ENCODE measurements at regions not wholly inside any gene's neighbourhood (a gene's known extent, or its start where the extent isn't known, plus 50 kb on each side); places are given as distances from the start of the nearest gene placed in this dataset.
"Not testable (repeated sequence)": the region's sequence is repeated elsewhere in the genome, so short reads cannot be mapped to it uniquely, and the experiment has no call there.

DNA sequence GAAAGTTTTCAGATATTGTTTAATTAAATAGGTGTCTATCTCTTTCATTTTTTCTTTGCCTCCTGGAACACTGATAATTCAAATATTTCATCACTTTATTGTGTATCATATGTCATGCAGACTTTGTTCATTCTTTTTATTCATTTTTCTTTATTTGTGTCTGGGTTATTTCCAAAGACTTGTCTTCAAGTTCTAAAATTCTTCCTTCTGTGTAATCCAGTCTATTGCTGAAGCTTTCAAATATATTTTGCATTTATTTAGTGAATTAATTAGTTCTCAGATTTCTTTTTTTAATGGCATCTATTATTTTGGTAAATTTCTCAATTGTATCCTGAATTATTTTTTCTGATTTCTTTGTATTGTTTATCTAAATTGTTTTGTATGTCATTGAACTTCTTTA, 70.1 kb downstream of the ZNF330 start:
- no peak for DNase-seq

- DNase-seq, result no peak
These were observed 73.6 kb downstream of the ZNF330 start for GRCh38 chr4:141294306-141294705.

- no peak for DNase-seq
These were observed 80.5 kb downstream of the ZNF330 start for GRCh38 chr4:141301216-141301615.

GRCh38 chr4:141302924-141303323, 82.2 kb downstream of the ZNF330 start:
- DNase-seq, result no peak

- no peak for DNase-seq
These were observed 83.7 kb downstream of the ZNF330 start for GRCh38 chr4:141304346-141304745.

GRCh38 chr4:141306331-141306730, 85.6 kb downstream of the ZNF330 start:
- DNase-seq, result no peak

DNA sequence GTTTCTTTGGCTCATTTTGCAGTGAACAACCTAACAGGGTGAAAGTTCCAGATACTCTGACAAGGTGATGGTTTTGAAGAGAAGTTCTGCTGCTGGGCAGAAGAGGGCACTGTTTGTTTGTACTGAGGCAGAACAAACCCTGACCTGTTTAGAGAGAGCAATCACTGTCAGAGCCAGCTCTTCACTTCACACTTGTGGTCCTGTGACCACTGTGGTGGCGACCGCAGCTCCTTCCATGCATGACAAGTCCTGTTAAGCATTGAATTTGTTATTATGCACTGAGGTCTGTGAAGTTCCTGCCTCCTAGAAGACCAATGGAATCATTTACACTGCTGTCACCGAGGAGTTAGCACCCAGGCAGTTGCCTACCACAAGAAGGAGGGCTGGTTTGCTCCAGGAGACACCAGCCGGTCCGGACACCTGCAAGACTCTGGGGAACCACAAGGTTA, 86.6 kb downstream of the ZNF330 start:
- DNase-seq, result peak; percentile 65

DNA sequence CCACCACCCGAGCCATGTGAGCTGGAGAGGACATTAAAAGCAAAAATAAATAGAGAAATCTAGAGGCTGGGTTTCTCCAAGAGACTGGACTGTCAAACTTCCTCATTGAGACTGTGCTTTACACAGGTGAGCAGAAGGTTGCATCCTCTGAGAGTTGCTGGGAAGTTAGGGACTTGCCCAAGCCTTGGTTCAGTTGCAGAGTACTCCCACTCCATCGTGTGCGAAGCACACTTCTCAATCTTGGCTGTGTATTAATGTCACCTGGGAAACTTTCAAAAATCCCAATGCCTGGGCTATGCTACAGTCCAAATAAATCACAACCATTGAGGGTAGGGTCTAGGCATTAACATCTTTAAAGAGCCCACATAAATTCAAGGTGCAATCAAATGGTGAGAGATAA, 89.2 kb downstream of the ZNF330 start:
- no peak for DNase-seq

DNA sequence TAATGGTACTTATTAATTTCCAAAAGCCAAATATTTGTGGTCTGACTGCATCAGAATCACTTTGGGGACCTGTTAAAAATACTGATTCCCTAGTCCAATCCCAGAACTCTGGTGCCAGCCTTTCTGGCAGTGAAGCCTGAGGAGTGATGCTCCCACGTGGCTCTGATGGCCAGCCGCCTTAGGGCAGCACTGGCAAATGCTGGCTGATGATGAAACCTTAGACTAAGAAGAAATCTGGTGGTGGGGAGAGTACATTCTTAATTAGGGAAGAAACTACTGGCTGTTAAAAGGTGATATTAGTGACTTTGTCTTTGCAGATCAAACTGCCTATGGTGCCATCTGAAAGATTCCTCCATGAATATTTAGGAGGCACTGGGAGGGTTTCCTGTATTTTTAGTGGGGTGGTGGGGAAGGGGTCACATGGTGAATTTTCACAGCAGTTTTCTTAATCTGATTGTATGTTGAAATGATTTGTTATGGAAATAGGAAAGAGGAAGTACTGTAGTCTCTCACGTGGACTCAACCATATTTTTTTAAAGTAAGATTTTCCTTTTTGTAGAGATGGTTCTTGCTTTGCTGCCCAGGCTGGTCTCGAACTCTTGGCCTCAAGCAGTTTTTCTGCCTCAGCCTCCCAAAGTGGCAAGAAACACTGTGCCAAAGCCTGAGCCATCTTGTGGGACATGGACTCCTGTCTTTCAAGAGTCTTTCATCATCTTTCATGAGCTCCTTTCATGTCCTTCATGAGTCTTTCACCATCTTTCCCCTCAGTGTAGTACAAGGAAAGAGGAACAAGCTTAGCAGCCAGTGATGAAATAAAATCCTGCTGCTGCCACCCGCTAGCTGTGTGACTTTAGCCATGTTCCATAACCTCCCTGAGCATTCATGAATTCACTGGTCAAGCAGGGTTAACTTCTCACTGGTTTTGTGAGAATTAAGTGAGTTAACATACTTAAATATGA, 90.8 kb downstream of the ZNF330 start:
- no peak for DNase-seq

DNA sequence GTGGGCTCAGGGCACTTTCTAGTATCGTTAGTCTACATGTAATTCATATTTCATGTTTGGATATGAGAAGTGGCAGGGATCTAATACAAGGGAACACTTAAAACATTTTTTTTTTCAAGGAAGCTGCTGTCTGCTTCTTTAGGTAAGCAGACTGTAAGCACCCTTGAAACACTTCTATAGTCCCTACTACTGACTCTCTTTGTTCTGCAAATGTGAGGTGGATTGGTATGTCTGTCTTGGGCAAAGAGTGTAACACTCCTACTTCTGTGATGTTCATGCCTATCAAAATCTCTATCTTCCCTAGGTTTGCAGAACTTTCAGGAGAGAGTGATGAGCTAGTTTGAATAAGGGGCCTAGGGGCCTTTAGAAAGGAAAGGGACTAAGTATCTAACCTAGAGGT, 93.9 kb downstream of the ZNF330 start:
- no peak for DNase-seq

DNA sequence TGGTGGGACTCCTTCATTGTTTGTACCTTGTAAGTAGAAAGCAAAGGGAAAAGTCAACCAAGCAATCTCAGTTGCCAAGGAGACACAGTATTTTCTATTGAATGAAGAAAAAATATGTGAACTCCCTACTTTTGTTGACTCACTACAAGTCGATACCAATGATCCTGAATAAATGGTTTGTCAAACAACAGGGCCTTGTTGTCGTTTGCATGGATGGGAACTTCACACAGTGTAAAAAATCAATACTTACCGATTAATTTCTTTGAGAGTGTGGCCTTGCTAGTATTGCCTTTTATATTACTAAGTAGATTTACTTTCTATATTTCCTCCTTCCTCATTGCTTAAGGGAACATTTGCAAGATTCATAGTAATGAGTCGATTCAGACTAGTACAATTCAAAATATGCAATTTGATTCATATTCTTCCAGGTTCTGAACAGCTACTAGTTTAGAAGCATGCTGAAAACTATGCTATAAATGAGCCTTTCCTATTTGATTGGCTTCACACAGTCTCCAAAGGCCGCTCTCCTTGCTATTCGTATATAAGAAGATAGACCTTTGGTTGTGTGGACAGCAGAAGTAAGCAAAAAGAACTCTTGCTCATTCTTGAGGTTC, 108.0 kb downstream of the ZNF330 start:
- DNase-seq, result no peak

DNA sequence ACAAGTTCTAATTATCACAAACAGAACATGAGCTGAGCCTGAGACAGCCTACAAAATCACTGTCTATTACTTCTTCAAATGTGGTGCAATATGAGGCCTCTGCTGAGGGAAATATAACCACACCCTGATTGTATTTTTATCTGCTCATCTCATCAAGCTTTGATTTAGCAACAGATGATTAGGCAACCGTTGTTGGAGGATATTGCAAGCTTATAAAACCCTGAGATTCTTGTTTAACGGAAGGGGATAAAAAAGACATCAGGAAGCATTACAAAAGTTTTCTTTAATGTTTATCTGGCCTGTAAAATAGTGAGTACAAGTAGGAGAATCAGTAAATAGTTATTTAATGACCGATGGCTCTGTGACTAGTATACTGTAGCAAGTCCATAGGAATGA, 108.5 kb downstream of the ZNF330 start:
- no peak for DNase-seq

- no peak for DNase-seq
These were observed 109.9 kb downstream of the ZNF330 start for GRCh38 chr4:141330616-141331015.

GRCh38 chr4:141331534-141332358, 111.1 kb downstream of the ZNF330 start:
- DNase-seq, result no peak

- not testable (repeated sequence) for DNase-seq
These were observed 111.9 kb downstream of the ZNF330 start for GRCh38 chr4:141332359-141333181.

- not testable (repeated sequence) for DNase-seq
These were observed 112.9 kb downstream of the ZNF330 start for GRCh38 chr4:141333456-141334230.

DNA sequence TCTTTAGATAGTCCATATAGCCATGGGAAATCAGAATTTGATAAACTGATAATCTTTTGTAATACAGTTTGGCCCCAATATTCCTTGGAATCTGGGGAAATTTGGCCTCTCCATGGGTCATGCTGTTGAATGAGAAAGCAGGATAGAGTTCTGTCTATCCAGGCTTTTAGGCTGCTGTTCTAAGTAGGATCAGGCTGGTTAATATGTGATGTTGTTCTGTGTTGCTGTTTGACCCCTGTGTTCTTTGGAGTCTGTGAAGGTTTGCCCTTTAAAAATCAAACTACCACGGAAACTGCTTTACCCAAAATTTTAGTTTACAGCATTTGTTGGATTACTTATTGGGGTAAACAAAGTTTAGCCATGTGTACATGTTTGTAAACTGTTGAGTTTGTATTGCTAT, 114.5 kb downstream of the ZNF330 start:
- no peak for DNase-seq

DNA sequence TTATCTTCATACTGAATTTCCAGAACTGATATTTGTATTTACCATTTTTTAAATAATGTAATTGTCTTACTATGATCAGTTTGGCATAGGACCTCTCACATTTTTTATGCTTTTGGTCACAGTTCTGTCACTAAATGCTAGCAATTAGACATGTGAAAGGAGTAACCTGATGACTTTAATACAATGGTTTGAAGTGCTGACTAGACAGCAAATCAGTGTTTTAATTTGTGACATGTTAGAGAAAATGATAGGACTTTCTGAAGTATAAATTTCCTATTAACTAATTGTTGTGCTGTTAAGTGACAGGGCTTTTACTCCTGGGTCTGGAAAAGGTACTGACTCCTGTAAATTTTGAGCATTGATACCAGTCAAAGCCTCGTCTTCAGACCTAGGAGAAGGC, 117.5 kb downstream of the ZNF330 start:
- DNase-seq, result no peak

GRCh38 chr4:141339391-141339790, 118.7 kb downstream of the ZNF330 start:
- DNase-seq, result no peak

DNA sequence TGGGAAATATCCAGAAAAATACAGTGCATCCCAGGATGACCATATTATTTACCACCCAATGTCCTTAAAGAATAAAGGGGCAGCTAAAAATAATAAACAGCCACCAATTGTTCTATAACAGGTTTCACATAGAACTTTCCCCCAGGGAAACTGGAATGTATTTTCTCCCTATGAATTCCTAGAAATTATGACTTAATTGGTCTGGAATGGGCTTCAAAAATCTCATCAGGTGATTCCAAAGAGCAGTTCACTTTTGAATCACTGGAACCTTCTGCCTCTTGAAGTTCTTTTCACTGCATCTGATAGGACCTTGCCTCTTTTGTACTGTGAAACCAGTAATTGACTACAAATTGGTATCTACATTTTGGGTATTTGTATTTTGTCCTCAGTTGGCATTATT, 119.3 kb downstream of the ZNF330 start:
- DNase-seq, result no peak

DNA sequence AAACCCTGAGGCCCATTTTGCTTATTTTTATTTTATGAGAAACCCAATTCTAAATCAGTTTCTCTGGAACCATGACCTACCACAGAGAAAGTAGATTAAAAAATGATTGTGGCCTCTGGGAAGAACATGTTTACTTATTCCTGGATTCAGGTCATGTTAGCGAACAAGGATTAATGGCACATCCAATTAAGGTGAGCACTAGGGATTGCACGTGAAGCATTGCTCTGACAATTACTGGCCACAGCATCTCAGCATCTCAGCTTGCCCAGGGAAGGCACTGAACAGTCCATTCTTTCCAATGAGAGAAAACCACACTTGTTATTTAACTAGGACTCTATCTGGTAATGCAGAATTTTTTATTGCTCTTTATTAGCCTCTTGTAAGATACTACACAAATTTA, 119.8 kb downstream of the ZNF330 start:
- DNase-seq, result no peak

GRCh38 chr4:141346144-141346543, 125.4 kb downstream of the ZNF330 start:
- DNase-seq, result peak; percentile 67
